ENCODE measurements at regions not wholly inside any gene's neighbourhood (a gene's known extent, or its start where the extent isn't known, plus 50 kb on each side); places are given as distances from the start of the nearest gene placed in this dataset.

DNA sequence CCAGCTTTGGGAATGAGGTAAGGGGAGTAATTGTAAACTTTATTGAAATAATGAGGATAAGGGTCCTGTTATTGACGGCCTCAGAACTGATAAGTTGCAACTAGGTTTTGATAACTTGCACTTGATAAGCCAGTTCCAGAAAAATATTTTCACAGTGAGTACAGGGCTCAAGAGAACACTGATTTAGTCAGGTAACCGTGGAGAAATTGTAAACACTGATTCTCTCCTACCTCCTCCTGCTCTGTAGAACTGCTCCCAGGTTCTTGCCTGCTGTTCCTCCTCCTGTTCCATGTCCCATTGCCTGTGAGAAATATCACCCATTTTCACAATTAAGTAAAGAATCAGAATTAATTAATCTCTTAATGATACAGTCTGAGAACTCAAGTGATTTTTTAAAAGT is 55.0 kb upstream of the CXXC4 start:
- no peaks in the 10 kb centered on the region for H3K27me3 ChIP-seq
- intact Hi-C loops (cut with DNase I) = no loop called here
- H3K27ac ChIP-seq = no peak overlapping the region
- DNase-seq = no peak
- H3K4me1 ChIP-seq = no peaks in the 10 kb centered on the region
- TF ChIP-seq, protein P1, sequence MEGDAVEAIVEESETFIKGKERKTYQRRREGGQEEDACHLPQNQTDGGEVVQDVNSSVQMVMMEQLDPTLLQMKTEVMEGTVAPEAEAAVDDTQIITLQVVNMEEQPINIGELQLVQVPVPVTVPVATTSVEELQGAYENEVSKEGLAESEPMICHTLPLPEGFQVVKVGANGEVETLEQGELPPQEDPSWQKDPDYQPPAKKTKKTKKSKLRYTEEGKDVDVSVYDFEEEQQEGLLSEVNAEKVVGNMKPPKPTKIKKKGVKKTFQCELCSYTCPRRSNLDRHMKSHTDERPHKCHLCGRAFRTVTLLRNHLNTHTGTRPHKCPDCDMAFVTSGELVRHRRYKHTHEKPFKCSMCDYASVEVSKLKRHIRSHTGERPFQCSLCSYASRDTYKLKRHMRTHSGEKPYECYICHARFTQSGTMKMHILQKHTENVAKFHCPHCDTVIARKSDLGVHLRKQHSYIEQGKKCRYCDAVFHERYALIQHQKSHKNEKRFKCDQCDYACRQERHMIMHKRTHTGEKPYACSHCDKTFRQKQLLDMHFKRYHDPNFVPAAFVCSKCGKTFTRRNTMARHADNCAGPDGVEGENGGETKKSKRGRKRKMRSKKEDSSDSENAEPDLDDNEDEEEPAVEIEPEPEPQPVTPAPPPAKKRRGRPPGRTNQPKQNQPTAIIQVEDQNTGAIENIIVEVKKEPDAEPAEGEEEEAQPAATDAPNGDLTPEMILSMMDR (IDR thresholded peaks at IDR 0.05) = no peak
- TF ChIP-seq POLR2A (IDR thresholded peaks at IDR 0.05) = no peak
- 22 to 23% methylated on average over 2 of the region's 2 CpGs for WGBS, 2 donors
- H3K4me3 ChIP-seq = no peak overlapping the region
- no peaks in the 10 kb centered on the region for H3K9me3 ChIP-seq
- ATAC-seq = peak; percentile 87
- H3K36me3 ChIP-seq (replicated peaks in 1 of 2; ENCODE audit: insufficient read depth in 1 of 2, low read depth in 2 of 2) = no peaks in the 10 kb centered on the region

DNA sequence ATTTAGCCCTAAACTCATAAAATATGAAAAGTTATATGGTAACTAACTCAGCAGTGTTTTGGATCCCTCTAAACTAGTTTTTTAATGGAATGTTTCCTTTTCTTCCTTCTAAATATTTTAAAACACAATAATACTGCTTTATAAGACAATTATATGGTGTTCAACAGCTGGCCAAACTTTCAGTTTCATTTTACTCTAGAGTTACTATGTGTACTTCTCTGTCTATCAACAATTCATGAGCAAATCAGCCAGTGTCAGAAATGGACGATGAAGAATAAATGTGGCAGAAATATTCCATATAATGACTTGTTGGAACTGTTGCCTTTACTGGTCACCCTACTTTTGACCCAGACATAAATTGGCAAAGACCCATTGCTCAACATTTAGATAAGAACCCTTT is 64.8 kb upstream of the CXXC4 start:
- TF ChIP-seq, protein P1 (IDR thresholded peaks at IDR 0.05) = no peak
- TF ChIP-seq POLR2A (IDR thresholded peaks at IDR 0.05) = no peak
- H3K27me3 ChIP-seq = no peaks in the 10 kb centered on the region
- H3K4me1 ChIP-seq = no peaks in the 10 kb centered on the region
- WGBS, 2 donors = 49 to 50% methylated on average over 1 of the region's 1 CpG
- ATAC-seq (no peak), DNase-seq (no peak)
- no peak overlapping the region for H3K27ac ChIP-seq
- no peaks in the 10 kb centered on the region for H3K9me3 ChIP-seq
- intact Hi-C loops (cut with DNase I) = no loop called here
- no peak overlapping the region for H3K4me3 ChIP-seq
- H3K36me3 ChIP-seq (replicated peaks in 1 of 2; ENCODE audit: insufficient read depth in 1 of 2, low read depth in 2 of 2) = no peaks in the 10 kb centered on the region

DNA sequence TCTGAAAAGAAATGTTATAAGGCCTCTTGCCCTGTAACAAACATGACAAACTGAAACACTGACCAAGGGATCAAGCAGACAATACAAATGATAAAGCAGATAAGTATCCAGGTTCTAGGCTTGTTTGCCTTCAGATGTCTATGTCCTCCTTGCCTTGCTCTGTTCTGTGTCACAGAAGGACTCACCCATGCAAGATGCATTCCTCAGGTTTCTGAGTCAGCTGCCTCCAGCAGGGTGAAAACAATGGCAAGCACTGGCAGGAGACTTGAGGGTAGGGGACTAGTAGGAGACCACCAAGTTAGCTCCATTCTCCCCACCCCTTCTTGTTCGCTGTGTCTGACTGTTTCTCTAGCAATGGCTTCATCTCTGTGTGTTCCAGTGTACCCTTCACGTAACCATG is 76.6 kb upstream of the CXXC4 start:
- no peak for DNase-seq
- ATAC-seq = no peak
- no peaks in the 10 kb centered on the region for H3K9me3 ChIP-seq
- no peak overlapping the region for H3K27ac ChIP-seq
- H3K4me1 ChIP-seq = no peaks in the 10 kb centered on the region
- TF ChIP-seq, protein P1 (IDR thresholded peaks at IDR 0.05) = no peak
- TF ChIP-seq POLR2A (IDR thresholded peaks at IDR 0.05) = no peak
- WGBS, 2 donors = 90 to 93% methylated on average over 2 of the region's 2 CpGs
- intact Hi-C loops (cut with DNase I) = no loop called here
- no peaks in the 10 kb centered on the region for H3K36me3 ChIP-seq (replicated peaks in 1 of 2; ENCODE audit: insufficient read depth in 1 of 2, low read depth in 2 of 2)
- H3K27me3 ChIP-seq = no peaks in the 10 kb centered on the region
- no peak overlapping the region for H3K4me3 ChIP-seq

DNA sequence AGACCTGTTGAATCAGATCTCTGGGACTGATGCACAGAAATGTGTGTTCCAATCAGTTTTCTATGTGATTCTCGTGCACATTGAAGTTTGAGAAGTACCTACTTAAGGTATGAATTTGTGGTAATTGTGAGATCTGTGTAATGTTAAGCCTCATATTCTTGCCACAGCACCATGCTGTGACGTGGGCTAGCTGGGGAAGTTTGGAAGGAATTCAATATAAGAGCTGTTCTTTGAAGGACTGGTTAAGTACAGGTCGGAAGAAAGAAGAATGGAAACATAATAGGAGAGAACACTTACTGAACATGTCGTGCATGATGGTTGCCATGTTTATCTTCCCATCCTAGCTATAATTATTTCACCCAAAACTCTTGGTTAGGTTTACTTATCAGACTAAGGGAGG is 79.7 kb upstream of the CXXC4 start:
- ATAC-seq = no peak
- no peaks in the 10 kb centered on the region for H3K9me3 ChIP-seq

DNA sequence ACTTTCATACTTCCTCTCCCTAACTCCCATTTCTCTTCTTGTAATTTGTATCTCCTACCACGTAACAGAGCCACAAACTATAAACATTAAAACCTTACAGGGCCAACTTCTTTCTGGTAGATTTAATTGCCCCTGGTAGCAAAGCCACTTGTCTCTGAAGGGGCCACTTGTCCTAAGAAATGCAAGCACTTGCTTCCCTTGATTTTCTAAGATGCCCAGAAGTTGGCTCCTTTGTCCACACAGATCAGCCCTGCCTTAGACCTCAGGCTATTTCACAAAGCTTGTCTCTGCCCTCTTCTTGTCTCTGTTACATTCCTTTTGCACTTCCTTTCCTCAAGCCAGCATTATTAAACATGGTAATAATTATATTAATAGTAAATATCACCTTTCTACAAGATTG is 80.6 kb upstream of the CXXC4 start:
- Histone ChIP-seq H3K27me3 (no peaks in the 10 kb centered on the region), H3K36me3 (replicated peaks in 1 of 2; ENCODE audit: insufficient read depth in 1 of 2, low read depth in 2 of 2) (no peaks in the 10 kb centered on the region), H3K9me3 (no peaks in the 10 kb centered on the region), H3K4me1 (no peaks in the 10 kb centered on the region), H3K27ac (no peak overlapping the region), H3K4me3 (no peak overlapping the region)
- intact Hi-C loops (cut with DNase I) = no loop called here
- no peak for DNase-seq
- 89 to 92% methylated on average over 1 of the region's 1 CpG for WGBS, 2 donors
- no peak for ATAC-seq
- TF ChIP-seq, protein P1 (IDR thresholded peaks at IDR 0.05) = no peak
- no peak for TF ChIP-seq POLR2A (IDR thresholded peaks at IDR 0.05)

More for the DNA sequence above, 79.7 kb upstream of the CXXC4 start:
- H3K4me3 ChIP-seq = no peak overlapping the region
- TF ChIP-seq, protein P1 (IDR thresholded peaks at IDR 0.05) = no peak
- no peak for TF ChIP-seq POLR2A (IDR thresholded peaks at IDR 0.05)
- intact Hi-C loops (cut with DNase I) = no loop called here
- no peaks in the 10 kb centered on the region for H3K36me3 ChIP-seq (replicated peaks in 1 of 2; ENCODE audit: insufficient read depth in 1 of 2, low read depth in 2 of 2)
- H3K27ac ChIP-seq = no peak overlapping the region
- 80 to 82% methylated on average over 4 of the region's 4 CpGs for WGBS, 2 donors
- no peaks in the 10 kb centered on the region for H3K4me1 ChIP-seq
- DNase-seq = no peak
- H3K27me3 ChIP-seq = no peaks in the 10 kb centered on the region
